HG03342 (cell line): ENCODE measurements at regions not wholly inside any gene's neighbourhood (a gene's known extent, or its start where the extent isn't known, plus 50 kb on each side); places are given as distances from the start of the nearest gene placed in this dataset.

Experiments
- ATAC-seq: cut with Tn5 transposase; IDR thresholded peaks from one replicate; pipeline ENCODE4 v1.9.1; 2021; ENCODE audit warnings: mild to moderate bottlenecking, moderate library complexity; ENCODE audit not compliant: unreplicated experiment

DNA sequence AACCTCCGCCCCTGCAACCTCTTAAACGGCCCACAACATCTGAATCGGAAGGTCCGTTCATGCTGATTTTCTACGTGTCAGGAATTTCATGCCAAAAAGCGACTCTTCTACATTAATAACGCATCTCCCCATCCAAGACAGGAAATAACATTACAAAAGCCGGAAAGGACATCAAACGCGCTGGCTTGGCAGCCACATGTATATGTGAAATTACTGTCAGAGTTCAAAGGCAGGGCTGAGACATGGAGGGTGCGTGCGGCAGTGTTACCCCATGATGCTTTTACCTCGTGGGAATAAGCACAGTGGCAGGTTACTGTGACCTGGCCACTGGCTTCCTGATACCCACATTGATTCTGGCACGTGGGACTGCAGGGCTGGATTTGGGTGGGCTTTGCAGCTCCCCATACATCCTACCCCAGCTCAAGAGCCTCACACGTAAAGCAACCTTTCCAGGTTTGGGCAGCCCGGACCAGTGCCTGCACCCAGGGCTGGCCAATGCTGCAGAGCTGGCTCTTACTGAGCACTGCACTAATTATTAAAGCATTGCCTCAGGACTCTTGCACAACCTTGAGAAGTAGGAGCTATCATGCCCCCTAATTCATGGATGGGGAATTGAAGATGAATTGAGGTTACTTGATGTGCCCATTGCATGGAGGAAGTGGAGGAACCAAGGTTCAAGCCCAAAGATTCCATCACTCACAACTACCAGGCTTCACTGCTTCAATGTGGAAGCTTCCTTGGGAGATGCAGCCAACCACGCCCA, 120.6 kb upstream of the FOXF1 start:
- no peak for ATAC-seq

GRCh38 chr16:86390335-86390734, 120.0 kb upstream of the FOXF1 start:
- no peak for ATAC-seq

GRCh38 chr16:86391486-86391885, 118.8 kb upstream of the FOXF1 start:
- ATAC-seq = no peak

DNA sequence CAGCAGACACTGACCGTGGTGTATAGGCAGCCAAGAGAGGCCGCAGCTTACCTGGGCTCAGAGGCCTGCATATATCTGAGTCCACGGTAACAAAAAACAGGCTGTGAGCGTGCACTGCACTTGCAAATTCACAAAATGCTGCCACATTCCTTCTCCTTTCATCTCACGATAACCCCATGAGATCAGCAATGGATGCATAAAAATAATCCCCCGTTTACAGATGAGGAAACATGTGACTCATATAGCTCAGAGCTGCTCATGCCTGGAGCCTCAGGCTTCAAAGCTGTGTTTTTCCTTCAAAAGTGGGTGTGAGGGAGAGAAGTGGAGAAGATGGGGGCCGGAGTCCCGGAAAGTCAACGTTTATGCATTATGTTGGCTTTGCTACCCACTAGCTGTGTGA, 118.3 kb upstream of the FOXF1 start:
- no peak for ATAC-seq

GRCh38 chr16:86392436-86393152, 117.7 kb upstream of the FOXF1 start:
- ATAC-seq = no peak

DNA sequence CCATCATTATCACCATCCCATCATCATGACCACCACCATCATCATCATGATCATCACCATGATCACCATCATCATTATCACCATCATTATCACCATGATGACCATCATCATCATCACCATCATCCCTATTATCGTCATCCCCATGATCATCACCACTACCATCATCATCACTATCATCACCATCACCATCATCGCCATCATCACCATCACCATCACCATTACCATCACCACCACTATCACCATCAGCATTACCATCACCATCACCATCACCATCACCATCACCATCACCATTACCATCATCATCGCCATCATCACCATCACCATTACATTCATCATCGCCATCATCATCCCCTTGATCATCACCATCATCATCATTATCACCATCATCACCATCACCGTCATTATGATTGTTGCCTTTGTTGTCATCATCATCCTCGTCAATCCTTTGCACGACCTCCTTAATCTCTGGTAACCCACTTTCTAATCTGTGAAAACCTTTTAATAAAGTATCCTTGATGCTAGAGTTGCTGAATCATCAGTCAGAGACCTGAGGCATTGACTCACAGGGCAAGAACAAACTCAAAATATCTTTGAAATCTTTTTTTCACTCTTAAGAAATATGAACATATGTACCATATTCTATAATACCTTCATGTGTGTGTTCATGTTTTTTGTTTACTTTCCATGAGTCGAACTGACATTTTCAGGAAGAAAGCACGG, 116.3 kb upstream of the FOXF1 start:
- no peak for ATAC-seq

GRCh38 chr16:86395477-86395876, 114.8 kb upstream of the FOXF1 start:
- no peak for ATAC-seq

GRCh38 chr16:86396422-86396821, 113.9 kb upstream of the FOXF1 start:
- ATAC-seq = no peak

- no peak for ATAC-seq
Measured at GRCh38 chr16:86396901-86397311, 113.4 kb upstream of the FOXF1 start.

GRCh38 chr16:86398201-86398600, 112.1 kb upstream of the FOXF1 start:
- no peak for ATAC-seq

DNA sequence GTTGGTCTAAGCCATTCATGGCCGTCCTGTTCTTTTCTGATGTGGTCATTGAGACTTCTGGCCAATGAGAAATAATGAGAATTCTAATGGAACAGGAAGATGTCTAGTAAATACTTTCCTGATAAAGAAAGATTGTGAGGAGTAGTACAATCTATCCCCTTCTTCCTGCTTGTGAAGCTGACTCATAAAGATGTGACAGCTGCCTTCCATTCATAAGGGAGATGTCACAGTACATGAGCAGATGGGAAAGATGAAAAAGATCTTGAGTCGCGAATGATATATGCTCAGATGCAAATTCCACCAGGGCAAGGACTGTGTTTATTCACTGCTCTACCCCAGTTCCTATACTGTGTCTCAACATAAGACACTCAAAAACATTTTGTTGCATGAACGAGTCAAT, 111.7 kb upstream of the FOXF1 start:
- ATAC-seq = no peak

GRCh38 chr16:86401126-86401525, 109.2 kb upstream of the FOXF1 start:
- no peak for ATAC-seq

DNA sequence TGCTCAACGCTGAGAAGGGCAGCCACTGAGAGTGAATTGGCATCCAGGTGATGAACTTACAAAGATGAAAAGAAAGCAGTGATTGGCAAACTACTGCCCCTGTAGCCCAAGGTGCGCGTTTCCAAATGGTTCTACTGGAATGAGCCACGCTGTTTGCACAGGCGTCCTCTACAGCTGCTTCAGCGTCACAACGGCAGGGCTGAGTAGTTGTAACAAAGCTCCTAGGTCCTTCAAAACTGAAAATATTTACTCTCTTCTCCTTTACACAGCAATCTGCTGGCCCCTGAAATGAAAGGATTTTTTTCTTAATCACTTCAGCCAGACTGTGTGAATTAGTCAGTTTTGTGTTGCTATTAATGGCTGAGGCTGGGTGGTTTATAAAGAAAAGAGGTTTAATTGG, 107.2 kb upstream of the FOXF1 start:
- ATAC-seq = no peak

DNA sequence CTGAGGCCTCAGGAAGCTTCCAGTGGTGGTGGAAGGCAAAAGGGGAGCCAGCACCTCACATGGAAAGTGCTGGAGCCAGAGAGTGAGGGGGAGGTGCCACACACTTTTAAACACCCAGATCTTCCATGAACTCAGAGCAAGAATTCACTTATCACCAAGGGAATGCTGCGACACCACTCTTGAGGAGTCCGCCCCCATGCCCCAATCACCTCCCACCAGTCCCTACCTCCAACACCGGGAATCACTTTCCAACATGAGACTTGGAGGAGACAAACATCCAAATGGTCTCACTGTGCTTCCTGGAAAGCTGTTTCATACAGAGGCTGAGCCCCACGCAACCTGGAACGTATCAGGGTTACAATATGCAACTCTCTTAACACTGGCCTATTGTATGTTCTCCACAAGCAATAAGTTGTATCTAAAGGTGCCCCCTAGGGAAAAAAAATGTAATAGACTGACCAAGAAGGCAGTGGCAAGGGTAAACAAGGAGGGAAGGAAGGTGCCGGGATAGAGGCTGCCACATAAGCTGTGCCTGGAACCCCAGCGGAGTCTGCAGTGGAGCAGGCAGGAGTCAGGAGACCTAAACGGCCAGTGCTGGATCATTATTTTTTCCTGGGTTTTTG, 106.7 kb upstream of the FOXF1 start:
- no peak for ATAC-seq

- no peak for ATAC-seq
Measured at GRCh38 chr16:86404678-86405077, 105.6 kb upstream of the FOXF1 start.

- ATAC-seq = no peak
Measured at GRCh38 chr16:86405319-86405718, 105.0 kb upstream of the FOXF1 start.

GRCh38 chr16:86406056-86406455, 104.3 kb upstream of the FOXF1 start:
- ATAC-seq = no peak

DNA sequence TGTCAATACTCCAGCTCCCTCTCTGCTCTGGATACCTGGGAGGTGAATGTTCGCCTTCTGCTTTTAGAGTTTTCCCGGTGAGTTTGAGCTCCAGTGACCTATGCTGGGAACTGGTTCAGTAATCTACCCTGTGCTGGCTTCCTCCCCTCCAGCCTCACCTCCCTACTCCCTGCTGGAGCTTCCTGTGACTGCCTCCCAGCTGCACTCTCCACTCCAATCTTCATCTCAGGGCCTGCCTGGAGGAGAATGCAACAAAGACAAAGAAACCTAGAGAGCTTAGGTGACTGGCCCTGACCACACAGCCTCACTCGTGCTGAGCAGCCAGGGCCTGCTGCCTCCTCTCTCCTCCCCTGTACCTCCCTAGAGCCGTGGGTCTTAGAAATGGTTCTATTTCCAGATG, 101.6 kb upstream of the FOXF1 start:
- ATAC-seq = no peak

DNA sequence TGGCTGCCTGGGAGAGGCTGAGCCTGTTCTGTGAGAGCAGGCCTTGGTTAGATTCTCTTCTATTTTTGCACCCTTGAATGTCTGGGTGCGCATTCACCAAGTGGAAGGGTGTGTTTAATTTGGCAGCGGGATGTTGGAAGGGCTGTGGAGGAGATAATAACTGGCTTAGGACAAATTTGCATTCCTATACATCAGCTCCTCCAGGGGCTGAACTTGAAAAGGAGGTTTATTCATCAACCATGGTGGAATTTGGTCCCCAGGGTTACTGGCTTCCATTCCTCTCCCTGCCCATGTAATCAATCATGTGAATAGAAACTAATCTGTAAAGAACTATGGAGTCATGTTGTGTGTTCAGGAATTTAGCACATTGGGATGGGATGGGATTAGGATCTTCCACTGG, 100.2 kb upstream of the FOXF1 start:
- no peak for ATAC-seq

DNA sequence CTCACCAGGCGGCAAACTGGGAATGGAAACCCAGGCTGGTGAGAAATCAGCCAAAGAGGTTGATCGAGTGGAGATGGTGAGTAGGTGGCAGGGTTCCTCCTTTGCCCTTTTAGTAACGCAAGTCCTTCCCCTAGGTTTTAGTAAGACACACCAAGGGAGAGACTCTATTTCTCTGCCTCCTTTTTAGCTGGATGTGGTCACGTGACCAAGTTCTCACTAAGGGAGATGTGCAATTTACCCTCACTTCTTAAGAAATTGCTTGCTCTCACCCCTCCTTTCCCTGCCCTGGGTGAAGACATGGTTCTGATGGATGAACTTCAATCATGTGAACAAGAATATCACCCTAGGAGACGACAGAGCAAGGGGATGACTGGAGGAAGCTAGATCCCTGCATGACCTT, 99.8 kb upstream of the FOXF1 start:
- ATAC-seq = no peak

GRCh38 chr16:86411897-86412296, 98.4 kb upstream of the FOXF1 start:
- ATAC-seq = no peak
